ENCODE measurements at regions not wholly inside any gene's neighbourhood (a gene's known extent, or its start where the extent isn't known, plus 50 kb on each side); places are given as distances from the start of the nearest gene placed in this dataset.

DNA sequence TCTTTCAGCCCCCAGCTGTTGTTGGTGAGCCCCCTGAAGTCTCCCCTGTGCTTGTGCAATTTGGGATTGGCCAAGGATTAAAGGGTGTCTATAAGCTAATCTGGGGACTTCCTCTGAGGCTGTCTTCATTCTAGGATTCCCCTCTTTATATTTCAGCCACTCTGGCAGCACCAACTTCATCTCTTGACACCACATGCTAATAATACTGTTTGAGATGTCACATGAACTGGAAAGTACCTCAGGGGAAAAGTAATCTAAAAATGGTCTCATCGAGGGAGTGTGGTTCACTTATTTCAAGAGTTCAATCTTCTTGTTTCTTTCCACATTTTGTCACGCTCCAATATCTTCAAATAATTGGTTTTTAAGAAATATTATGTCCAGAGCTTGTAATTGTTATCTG, 279.2 kb upstream of the TMC3 start:
- TF ChIP-seq, protein P1, sequence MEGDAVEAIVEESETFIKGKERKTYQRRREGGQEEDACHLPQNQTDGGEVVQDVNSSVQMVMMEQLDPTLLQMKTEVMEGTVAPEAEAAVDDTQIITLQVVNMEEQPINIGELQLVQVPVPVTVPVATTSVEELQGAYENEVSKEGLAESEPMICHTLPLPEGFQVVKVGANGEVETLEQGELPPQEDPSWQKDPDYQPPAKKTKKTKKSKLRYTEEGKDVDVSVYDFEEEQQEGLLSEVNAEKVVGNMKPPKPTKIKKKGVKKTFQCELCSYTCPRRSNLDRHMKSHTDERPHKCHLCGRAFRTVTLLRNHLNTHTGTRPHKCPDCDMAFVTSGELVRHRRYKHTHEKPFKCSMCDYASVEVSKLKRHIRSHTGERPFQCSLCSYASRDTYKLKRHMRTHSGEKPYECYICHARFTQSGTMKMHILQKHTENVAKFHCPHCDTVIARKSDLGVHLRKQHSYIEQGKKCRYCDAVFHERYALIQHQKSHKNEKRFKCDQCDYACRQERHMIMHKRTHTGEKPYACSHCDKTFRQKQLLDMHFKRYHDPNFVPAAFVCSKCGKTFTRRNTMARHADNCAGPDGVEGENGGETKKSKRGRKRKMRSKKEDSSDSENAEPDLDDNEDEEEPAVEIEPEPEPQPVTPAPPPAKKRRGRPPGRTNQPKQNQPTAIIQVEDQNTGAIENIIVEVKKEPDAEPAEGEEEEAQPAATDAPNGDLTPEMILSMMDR (IDR thresholded peaks at IDR 0.05): no peak
- no peak for TF ChIP-seq POLR2A (IDR thresholded peaks at IDR 0.05)
